ENCODE measurements at regions not wholly inside any gene's neighbourhood (a gene's known extent, or its start where the extent isn't known, plus 50 kb on each side); places are given as distances from the start of the nearest gene placed in this dataset.

DNA sequence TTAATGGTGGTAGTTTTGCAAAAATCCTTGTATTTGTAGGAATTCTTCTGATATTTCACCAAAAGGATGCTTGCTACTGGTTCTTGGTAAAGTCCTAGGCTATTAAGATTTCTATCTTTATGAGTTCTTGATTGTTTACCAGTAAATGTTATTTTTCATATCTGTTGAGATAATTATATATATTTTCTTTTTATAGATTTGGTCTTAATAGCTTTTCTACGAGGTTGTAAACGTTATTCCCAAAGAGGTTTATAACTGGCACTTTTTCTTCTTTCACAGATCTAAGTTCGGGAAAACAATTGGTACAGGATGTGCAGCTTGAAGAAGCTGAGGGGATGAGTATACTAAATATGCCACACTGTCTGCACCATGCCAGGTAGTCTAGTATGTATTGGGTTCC lies 55.1 kb upstream of the HBS1L start:
- no peak overlapping the region for H3K4me3 ChIP-seq (ENCODE audit: low read depth, low read length)
- peak; percentile 55 for DNase-seq (ENCODE audit: low read depth)
- TF ChIP-seq CTCF (IDR thresholded peaks at IDR 0.05; ENCODE audit: control insufficient read depth, extremely low read depth, insufficient read depth) = no peak

DNA sequence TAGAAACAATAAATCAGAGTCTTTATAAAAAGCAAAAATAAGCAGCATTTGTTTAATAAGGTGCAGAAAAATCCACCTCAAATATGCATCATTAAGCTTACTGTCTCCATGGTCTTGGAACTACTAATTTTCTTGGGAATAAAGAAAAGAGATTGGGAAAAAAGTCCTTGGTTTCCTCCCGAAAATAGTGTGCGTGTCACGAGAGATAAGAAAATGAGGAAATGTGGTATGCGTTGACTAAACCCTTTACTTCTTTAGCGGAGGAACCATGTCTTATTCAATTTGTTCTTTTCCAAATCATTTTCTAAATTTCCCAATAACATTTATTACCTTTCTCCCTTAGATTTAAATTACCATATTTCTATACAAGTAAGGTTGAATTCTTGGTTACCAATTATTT lies 54.1 kb upstream of the HBS1L start:
- H3K4me3 ChIP-seq (ENCODE audit: low read depth, low read length) = no peak overlapping the region
- no peak for DNase-seq (ENCODE audit: low read depth)
- TF ChIP-seq CTCF (IDR thresholded peaks at IDR 0.05; ENCODE audit: control insufficient read depth, extremely low read depth, insufficient read depth) = no peak

GRCh38 chr6:135106611-135107010 lies 52.0 kb upstream of the HBS1L start:
- no peak for DNase-seq (ENCODE audit: low read depth)
- TF ChIP-seq CTCF (IDR thresholded peaks at IDR 0.05; ENCODE audit: control insufficient read depth, extremely low read depth, insufficient read depth) = no peak
- no peak overlapping the region for H3K4me3 ChIP-seq (ENCODE audit: low read depth, low read length)

GRCh38 chr6:135105710-135106109 lies 51.1 kb upstream of the HBS1L start:
- no peak for DNase-seq (ENCODE audit: low read depth)
- H3K4me3 ChIP-seq (ENCODE audit: low read depth, low read length) = no peak overlapping the region
- no peak for TF ChIP-seq CTCF (IDR thresholded peaks at IDR 0.05; ENCODE audit: control insufficient read depth, extremely low read depth, insufficient read depth)

- no peak for DNase-seq (ENCODE audit: low read depth)
- no peak overlapping the region for H3K4me3 ChIP-seq (ENCODE audit: low read depth, low read length)
- TF ChIP-seq CTCF (IDR thresholded peaks at IDR 0.05; ENCODE audit: control insufficient read depth, extremely low read depth, insufficient read depth) = no peak
Observed at GRCh38 chr6:135105299-135105698, 50.7 kb upstream of the HBS1L start.

All from LNCaP clone FGC (cell line).